Caco-2 (cell line): ENCODE measurements at regions not wholly inside any gene's neighbourhood (a gene's known extent, or its start where the extent isn't known, plus 50 kb on each side); places are given as distances from the start of the nearest gene placed in this dataset.

Experiments
- BruUV-seq: library from RNA; stranded (reverse); fragments of 400-500 nt; replicated peaks from 2 replicates; lab custom pipeline; 2021; lab: Mats Ljungman, UMichigan
- CTCF ChIA-PET: fragments of 300-600 bp; sonication (Branson Sonifier 250); formaldehyde crosslinking; loops from one replicate; lab custom pipeline; 2022; ENCODE audit warnings: antibody characterized with exemption; lab: Charles Lee
- POLR2A ChIA-PET: fragments of 300-600 bp; sonication (Branson Sonifier 250); formaldehyde crosslinking; loops from one replicate; lab custom pipeline; 2022; ENCODE audit warnings: antibody characterized with exemption; lab: Charles Lee
- DNase-seq, 2 experiments: peaks; one replicate each; pipeline versions ENCODE4 v3.0.0 to v3.0.0-alpha.2; 2020 to 2022
- H3K27me3 ChIP-seq: replicated peaks from 2 replicates; pipeline ENCODE4 v1.6.0; 2011; ENCODE audit warnings: low read length; ENCODE audit not compliant: control insufficient read depth, insufficient read depth
- H3K36me3 ChIP-seq: 2 replicates; pipeline ENCODE4 v1.5.1; 2011; ENCODE audit warnings: low read length; ENCODE audit not compliant: control insufficient read depth, insufficient read depth
- H3K4me1 ChIP-seq: fragments of 250-450 bp; sonication (Bioruptor Pico); 2 replicates; pipeline ENCODE4 v1.5.1; 2020; ENCODE audit warnings: mild to moderate bottlenecking
- H3K4me3 ChIP-seq: 2 replicates; pipeline ENCODE4 v1.5.1; 2011; ENCODE audit warnings: low read depth, mild to moderate bottlenecking, control low read depth, low read length
- H3K9me3 ChIP-seq: fragments of 250-450 bp; sonication (Bioruptor Pico); 2 replicates; pipeline ENCODE4 v1.5.1; 2020; ENCODE audit warnings: mild to moderate bottlenecking, moderate library complexity
- H3K27ac Mint-ChIP-seq: one replicate; pipeline ENCODE4 v1.8.0; 2022; ENCODE audit warnings: mixed read lengths; ENCODE audit not compliant: unreplicated experiment
- H3K27me3 Mint-ChIP-seq: one replicate; pipeline ENCODE4 v1.8.0; 2022; ENCODE audit warnings: mixed read lengths; ENCODE audit not compliant: insufficient read depth, unreplicated experiment
- H3K36me3 Mint-ChIP-seq: one replicate; pipeline ENCODE4 v1.8.0; 2022; ENCODE audit warnings: mild to moderate bottlenecking, mixed read lengths; ENCODE audit not compliant: insufficient read depth, unreplicated experiment
- H3K4me1 Mint-ChIP-seq: one replicate; pipeline ENCODE4 v1.8.0; 2022; ENCODE audit warnings: low read depth, mixed read lengths; ENCODE audit not compliant: unreplicated experiment
- H3K4me3 Mint-ChIP-seq: one replicate; pipeline ENCODE4 v1.8.0; 2022; ENCODE audit warnings: mild to moderate bottlenecking, moderate library complexity, mixed read lengths; ENCODE audit not compliant: unreplicated experiment
- H3K9me3 Mint-ChIP-seq: one replicate; pipeline ENCODE4 v1.8.0; 2022; ENCODE audit warnings: mixed read lengths; ENCODE audit not compliant: unreplicated experiment
- intact Hi-C: fragments of 100-400 bp; cut with micrococcal nuclease; formaldehyde crosslinking; loops from one replicate; pipeline ENCODE4 v1.10.0; 2022; ENCODE audit not compliant: unreplicated experiment
- TF ChIP-seq, protein P1 (sequence below), 2 experiments: fragments of 200-600 bp in 1 of 2; IDR thresholded peaks; 1 replicate in 1 of 2; 2 replicates in 1 of 2; pipeline versions ENCODE4 v1.5.1 to v1.8.0; 2011 to 2022; ENCODE audit warnings: antibody characterized with exemption in 1 of 2, control low read depth in 1 of 2, inconsistent platforms in 1 of 2, low read depth in 1 of 2, low read length in 1 of 2, mild to moderate bottlenecking in 1 of 2, moderate library complexity in 1 of 2; ENCODE audit not compliant: insufficient read depth in 1 of 2, severe bottlenecking in 1 of 2, unreplicated experiment in 1 of 2

DNA sequence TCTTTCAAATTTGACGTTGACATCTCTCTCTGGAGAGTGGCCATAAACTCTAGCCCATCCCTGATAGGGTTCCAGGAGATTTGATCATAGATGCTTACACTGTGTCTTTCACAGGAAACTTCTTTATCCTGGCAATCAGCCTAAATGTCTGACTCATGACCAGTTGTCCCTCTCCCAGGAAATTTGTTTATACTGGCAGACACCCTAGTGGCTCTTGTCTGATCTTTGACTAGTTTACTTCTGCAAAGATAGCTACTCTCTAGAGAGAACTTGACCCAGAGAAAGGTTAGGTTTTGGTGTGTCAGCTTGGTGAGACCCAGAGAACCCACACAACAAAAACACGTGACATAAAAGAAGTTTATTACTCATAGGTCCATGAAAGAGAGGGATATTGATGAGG is 509.8 kb downstream of the CENPC start:
- CTCF ChIA-PET = no interaction called here
- no peaks in the 10 kb centered on the region for H3K27me3 ChIP-seq
- no peak overlapping the region for H3K27ac Mint-ChIP-seq

DNA sequence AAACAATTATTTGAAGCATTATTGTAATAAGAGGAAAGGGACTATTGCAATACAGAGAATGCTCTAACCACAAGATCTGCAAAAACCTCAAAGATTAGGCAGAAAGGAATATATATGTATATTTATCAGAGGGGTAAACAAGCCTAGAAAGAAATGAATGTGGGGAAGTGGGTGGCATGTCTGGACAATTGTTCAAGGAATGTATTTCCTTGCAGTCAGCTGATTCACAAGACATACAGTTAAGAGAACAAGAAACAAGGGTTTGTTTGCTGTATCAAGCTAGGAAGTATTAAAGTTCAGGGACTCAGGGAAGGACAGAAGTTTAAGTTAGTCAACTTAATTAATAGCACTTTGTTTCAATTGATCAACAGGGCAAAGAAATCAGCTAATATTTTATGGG is 514.7 kb downstream of the CENPC start:
- Mint-ChIP-seq H3K27ac (no peak overlapping the region), H3K4me3 (no peak overlapping the region), H3K4me1 (peaks cover 4% of the 10 kb centered on the region), H3K36me3 (no peaks in the 10 kb centered on the region), H3K27me3 (no peaks in the 10 kb centered on the region), H3K9me3 (no peaks in the 10 kb centered on the region)
- no peak overlapping the region for H3K4me3 ChIP-seq
- no peaks in the 10 kb centered on the region for H3K9me3 ChIP-seq
- POLR2A ChIA-PET = no interaction called here
- no peaks in the 10 kb centered on the region for H3K36me3 ChIP-seq
- H3K4me1 ChIP-seq = peaks cover 11% of the 10 kb centered on the region
- CTCF ChIA-PET = no interaction called here
- no peak for DNase-seq
- no peaks in the 10 kb centered on the region for H3K27me3 ChIP-seq
- TF ChIP-seq, protein P1, sequence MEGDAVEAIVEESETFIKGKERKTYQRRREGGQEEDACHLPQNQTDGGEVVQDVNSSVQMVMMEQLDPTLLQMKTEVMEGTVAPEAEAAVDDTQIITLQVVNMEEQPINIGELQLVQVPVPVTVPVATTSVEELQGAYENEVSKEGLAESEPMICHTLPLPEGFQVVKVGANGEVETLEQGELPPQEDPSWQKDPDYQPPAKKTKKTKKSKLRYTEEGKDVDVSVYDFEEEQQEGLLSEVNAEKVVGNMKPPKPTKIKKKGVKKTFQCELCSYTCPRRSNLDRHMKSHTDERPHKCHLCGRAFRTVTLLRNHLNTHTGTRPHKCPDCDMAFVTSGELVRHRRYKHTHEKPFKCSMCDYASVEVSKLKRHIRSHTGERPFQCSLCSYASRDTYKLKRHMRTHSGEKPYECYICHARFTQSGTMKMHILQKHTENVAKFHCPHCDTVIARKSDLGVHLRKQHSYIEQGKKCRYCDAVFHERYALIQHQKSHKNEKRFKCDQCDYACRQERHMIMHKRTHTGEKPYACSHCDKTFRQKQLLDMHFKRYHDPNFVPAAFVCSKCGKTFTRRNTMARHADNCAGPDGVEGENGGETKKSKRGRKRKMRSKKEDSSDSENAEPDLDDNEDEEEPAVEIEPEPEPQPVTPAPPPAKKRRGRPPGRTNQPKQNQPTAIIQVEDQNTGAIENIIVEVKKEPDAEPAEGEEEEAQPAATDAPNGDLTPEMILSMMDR (IDR thresholded peaks at IDR 0.05; ENCODE audit: insufficient read depth in 1 of 2, low read depth in 1 of 2, low read length in 1 of 2, severe bottlenecking in 1 of 2, unreplicated experiment in 1 of 2) = no peak
- intact Hi-C loops = no loop called here
- no TSS peak for BruUV-seq

More for the DNA sequence above, 509.8 kb downstream of the CENPC start:
- H3K9me3 Mint-ChIP-seq = no peaks in the 10 kb centered on the region
- Histone ChIP-seq H3K9me3 (no peaks in the 10 kb centered on the region), H3K4me3 (no peak overlapping the region), H3K36me3 (no peaks in the 10 kb centered on the region), H3K4me1 (no peaks in the 10 kb centered on the region)
- no peaks in the 10 kb centered on the region for H3K36me3 Mint-ChIP-seq
- no peak for DNase-seq
- H3K27me3 Mint-ChIP-seq = no peaks in the 10 kb centered on the region
- TF ChIP-seq, protein P1 (IDR thresholded peaks at IDR 0.05; ENCODE audit: insufficient read depth in 1 of 2, low read depth in 1 of 2, low read length in 1 of 2, severe bottlenecking in 1 of 2, unreplicated experiment in 1 of 2) = no peak
- no TSS peak for BruUV-seq
- H3K4me1 Mint-ChIP-seq = no peaks in the 10 kb centered on the region
- intact Hi-C loops = no loop called here
- no peak overlapping the region for H3K4me3 Mint-ChIP-seq
- POLR2A ChIA-PET = no interaction called here

DNA sequence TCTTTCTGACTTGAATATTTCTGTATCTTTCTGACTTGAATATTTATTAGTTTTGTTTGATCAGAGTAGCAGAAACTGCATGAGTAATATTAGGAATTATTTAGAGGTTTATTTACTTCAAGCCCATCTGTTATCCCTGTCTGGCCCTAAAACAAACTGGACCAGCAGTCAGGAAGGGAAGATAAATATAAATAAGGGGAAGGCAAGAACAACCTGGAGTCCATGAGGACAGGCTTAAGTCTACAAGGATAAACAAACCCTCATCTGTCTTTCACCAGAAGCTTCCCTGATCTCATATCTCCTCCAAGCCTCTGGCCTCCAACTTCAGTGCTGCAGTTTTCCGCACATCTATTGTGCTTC is 524.9 kb downstream of the CENPC start:
- peaks cover 60% of the 10 kb centered on the region for H3K9me3 Mint-ChIP-seq
- no TSS peak for BruUV-seq
- H3K4me3 Mint-ChIP-seq = no peak overlapping the region
- TF ChIP-seq, protein P1 (IDR thresholded peaks at IDR 0.05; ENCODE audit: insufficient read depth in 1 of 2, low read depth in 1 of 2, low read length in 1 of 2, severe bottlenecking in 1 of 2, unreplicated experiment in 1 of 2) = no peak
- no peaks in the 10 kb centered on the region for H3K27me3 ChIP-seq
- no peaks in the 10 kb centered on the region for H3K36me3 ChIP-seq
- peaks cover 29% of the 10 kb centered on the region for H3K4me1 ChIP-seq
- no peak overlapping the region for H3K4me3 ChIP-seq
- H3K9me3 ChIP-seq = peaks cover 25% of the 10 kb centered on the region
- peak overlapping the region; percentile 9 for H3K27ac Mint-ChIP-seq
- intact Hi-C loops = loop anchor here (5.0 kb wide), 1 partner anchor 67 kb away; no protein-coding TSS in a partner anchor
- no peaks in the 10 kb centered on the region for H3K36me3 Mint-ChIP-seq
- DNase-seq = no peak
- POLR2A ChIA-PET = no interaction called here
- CTCF ChIA-PET = no interaction called here
- peaks cover 27% of the 10 kb centered on the region for H3K4me1 Mint-ChIP-seq
- no peaks in the 10 kb centered on the region for H3K27me3 Mint-ChIP-seq
